RWPE1 (cell line): ENCODE measurements at regions not wholly inside any gene's neighbourhood (a gene's known extent, or its start where the extent isn't known, plus 50 kb on each side); places are given as distances from the start of the nearest gene placed in this dataset.

ENCODE experiments used
- CTCF ChIA-PET: fragments of 350-600 bp; sonication (Branson Sonifier 250); formaldehyde crosslinking; extraction: SDS; loops from one replicate; lab custom pipeline; 2021; lab: Yijun Ruan, JAX
- POLR2A ChIA-PET: fragments of 400-600 bp; formaldehyde crosslinking; extraction: SDS; loops from one replicate; lab custom pipeline; 2020; ENCODE audit warnings: antibody characterized with exemption; ENCODE audit not compliant: low non-redundant PET; lab: Yijun Ruan, JAX
- DNase-seq: peaks from one replicate; pipeline ENCODE4 v3.0.0; 2012; ENCODE audit warnings: low spot score
- H3K27ac ChIP-seq: fragments of 450-650 bp; 2 replicates; pipeline ENCODE4 v1.5.1; 2017
- CTCF ChIP-seq: fragments of 450-650 bp; conservative IDR thresholded peaks from 2 replicates; pipeline ENCODE4 v1.5.1; 2017; ENCODE audit warnings: low read depth, mild to moderate bottlenecking

DNA sequence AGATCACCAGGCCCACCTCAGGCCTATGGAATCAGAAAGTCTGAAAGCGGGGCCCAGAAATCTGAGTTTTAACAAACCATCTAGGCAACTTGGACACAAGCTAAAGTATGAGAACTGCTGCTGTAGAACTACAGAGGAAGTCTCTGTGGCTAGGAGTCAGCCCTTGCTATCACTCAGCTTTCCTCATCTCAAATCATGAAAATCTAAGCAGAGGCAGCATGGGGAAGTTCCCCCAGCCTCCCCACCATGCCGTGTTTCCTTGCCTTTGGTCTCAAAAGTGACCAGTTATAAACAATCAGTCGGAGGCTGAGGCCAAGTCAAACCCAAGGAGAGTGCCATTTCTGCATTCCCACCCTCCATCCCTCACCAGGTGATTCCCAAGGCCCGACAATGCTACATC lies 404.7 kb downstream of the BCL11A start:
- no peak overlapping the region for H3K27ac ChIP-seq
- ChIA-PET POLR2A (no interaction called here), CTCF (no interaction called here)
- no peak for TF ChIP-seq CTCF
- DNase-seq, result no peak

GRCh38 chr2:60140185-60140584 lies 413.3 kb downstream of the BCL11A start:
- no peak for TF ChIP-seq CTCF
- POLR2A ChIA-PET, result no interaction called here
- DNase-seq, result peak; percentile 68
- H3K27ac ChIP-seq, result peak overlapping the region; percentile 20; the same call in 1 of the 2 replicates
- CTCF ChIA-PET, result interaction anchor here (0.6 kb wide), 1 partner anchor 680 kb away, joined by 3 read pairs; no protein-coding TSS in a partner anchor

- ChIA-PET CTCF (no interaction called here), POLR2A (no interaction called here)
- no peak for TF ChIP-seq CTCF
- no peak overlapping the region for H3K27ac ChIP-seq
- no peak for DNase-seq
Measured at GRCh38 chr2:60136913-60137312, 416.5 kb downstream of the BCL11A start.

DNA sequence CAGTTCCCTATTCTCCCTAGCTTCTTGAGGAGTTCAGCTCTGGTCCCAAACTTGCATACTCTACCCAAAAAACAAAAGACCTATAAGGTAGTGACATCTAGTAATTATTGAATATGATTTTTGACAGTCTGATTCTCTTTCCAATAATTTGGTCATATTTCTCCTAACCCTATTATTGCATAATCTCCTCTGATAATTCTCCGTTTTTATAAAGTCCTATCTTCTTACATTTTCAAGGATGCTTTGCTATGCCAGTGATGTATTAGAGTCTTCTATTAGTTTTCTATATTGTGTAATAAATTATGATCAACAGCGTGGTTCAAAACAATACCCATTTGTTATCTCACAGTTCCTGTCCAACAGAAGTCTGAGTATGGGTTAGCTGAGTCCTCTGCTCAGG lies 426.3 kb downstream of the BCL11A start:
- TF ChIP-seq CTCF, result no peak
- no peak overlapping the region for H3K27ac ChIP-seq
- ChIA-PET CTCF (interaction anchor here (0.7 kb wide), 1 partner anchor 432 kb away, joined by 3 read pairs; no protein-coding TSS in a partner anchor), POLR2A (no interaction called here)
- no peak for DNase-seq

DNA sequence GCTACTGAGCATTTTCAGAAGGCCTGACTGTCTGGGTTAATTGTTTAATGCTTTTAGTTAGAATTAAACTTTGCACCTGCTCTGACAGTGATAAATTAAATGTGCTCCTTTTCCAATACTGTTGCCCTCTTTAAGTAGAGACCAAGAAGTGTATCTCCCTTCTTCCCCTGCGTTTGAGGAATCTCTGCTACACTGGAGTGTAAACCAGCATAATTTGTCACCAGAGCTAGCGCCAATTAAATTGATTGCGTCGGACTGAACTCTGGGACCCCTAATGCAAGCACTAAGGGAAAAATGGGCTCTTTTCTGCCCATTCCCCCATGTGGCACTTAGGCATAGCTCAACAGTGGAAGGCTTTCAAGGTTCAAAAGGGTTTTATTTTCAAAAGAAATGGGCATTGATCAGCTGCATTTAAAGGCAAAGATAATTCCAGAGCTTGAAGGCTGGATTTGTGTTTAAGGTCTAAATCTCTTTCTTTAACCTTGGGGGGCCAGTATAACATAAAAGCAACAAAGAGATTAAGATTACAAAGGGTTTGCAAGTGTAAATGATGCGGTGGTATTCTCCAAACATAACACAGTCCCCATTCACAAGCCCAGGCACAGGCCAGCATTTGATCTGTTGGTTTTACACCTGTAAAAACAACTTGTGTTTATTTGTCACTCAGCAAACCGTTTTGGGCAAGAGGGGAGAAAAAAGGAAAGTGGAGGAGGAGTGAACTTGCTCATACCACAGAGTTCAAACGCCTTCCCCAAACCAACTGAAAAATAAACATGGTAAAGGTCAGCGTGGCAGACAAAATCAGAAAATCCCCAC lies 427.6 kb downstream of the BCL11A start:
- POLR2A ChIA-PET, result no interaction called here
- no peak overlapping the region for H3K27ac ChIP-seq
- no peak for DNase-seq
- CTCF ChIA-PET, result no interaction called here
- TF ChIP-seq CTCF, result no peak

DNA sequence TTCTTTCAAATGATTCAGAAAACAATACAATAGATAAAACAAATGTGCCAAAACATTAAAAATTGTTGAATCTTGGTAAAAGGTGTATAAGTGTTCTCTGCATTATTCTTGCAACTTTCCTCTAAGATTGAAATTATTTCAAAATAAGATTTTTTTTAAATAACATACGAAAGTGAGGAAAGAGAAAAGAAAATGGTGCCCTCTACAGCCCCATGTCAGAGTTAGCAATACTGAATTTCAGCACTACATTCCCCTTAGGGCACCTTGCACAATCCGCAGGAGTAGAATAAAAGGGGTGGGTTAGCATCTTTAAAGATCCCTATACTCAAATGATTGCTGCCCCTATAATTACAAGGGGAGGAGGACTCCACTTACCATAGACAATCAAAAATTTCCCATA lies 433.7 kb downstream of the BCL11A start:
- POLR2A ChIA-PET, result no interaction called here
- DNase-seq, result no peak
- no peak for TF ChIP-seq CTCF

More for the DNA sequence above, 433.7 kb downstream of the BCL11A start:
- CTCF ChIA-PET, result no interaction called here
- no peak overlapping the region for H3K27ac ChIP-seq
